SK-N-SH treated with all-trans-retinoic acid at 6 μM for 48 hours (cell line): ENCODE measurements at regions not wholly inside any gene's neighbourhood (a gene's known extent, or its start where the extent isn't known, plus 50 kb on each side); places are given as distances from the start of the nearest gene placed in this dataset.

Experiments
- ATAC-seq: fragments of 200-7000 bp; cut with Tn5 transposase; 3 replicates; pipeline ENCODE4 v1.9.1; 2020; ENCODE audit warnings: mild to moderate bottlenecking, moderate library complexity
- ARNTL ChIP-seq: fragments of 450-650 bp; formaldehyde crosslinking; IDR thresholded peaks from 2 replicates; pipeline ENCODE4 v1.5.0; 2020; ENCODE audit warnings: low read depth, mild to moderate bottlenecking, moderate library complexity, borderline replicate concordance
- BACH2 ChIP-seq: fragments of 250-450 bp; sonication (Bioruptor Pico); IDR thresholded peaks from 2 replicates; pipeline ENCODE4 v1.9.0; 2021; ENCODE audit warnings: mild to moderate bottlenecking, borderline replicate concordance
- CSDC2 ChIP-seq: fragments of 250-450 bp; sonication (Bioruptor Pico); IDR thresholded peaks from 2 replicates; pipeline ENCODE4 v1.5.0; 2020; ENCODE audit warnings: mild to moderate bottlenecking, moderate library complexity
- ESRRG ChIP-seq: fragments of 250-450 bp; sonication (Bioruptor Pico); IDR thresholded peaks from 2 replicates; pipeline ENCODE4 v1.6.1; 2021; ENCODE audit warnings: mild to moderate bottlenecking
- GLIS3 ChIP-seq: fragments of 250-450 bp; sonication (Bioruptor Pico); IDR thresholded peaks from 2 replicates; pipeline ENCODE4 v1.5.0; 2020; ENCODE audit warnings: mild to moderate bottlenecking, moderate library complexity
- OSR1 ChIP-seq: fragments of 250-450 bp; sonication (Bioruptor Pico); IDR thresholded peaks from 2 replicates; pipeline ENCODE4 v1.8.0; 2022; ENCODE audit warnings: moderate library complexity, mild to moderate bottlenecking, inconsistent platforms
- PPARA ChIP-seq: fragments of 250-450 bp; sonication (Bioruptor Pico); IDR thresholded peaks from 2 replicates; pipeline ENCODE4 v1.5.0; 2020; ENCODE audit warnings: mild to moderate bottlenecking, borderline replicate concordance
- RARB ChIP-seq: fragments of 250-450 bp; sonication (Bioruptor Pico); IDR thresholded peaks from 2 replicates; pipeline ENCODE4 v1.8.0; 2021; ENCODE audit warnings: mild to moderate bottlenecking, moderate library complexity
- SNAI2 ChIP-seq: fragments of 250-450 bp; sonication (Bioruptor Pico); IDR thresholded peaks from 2 replicates; pipeline ENCODE4 v1.5.0; 2020; ENCODE audit warnings: mild to moderate bottlenecking, moderate library complexity
- TCF4 ChIP-seq: fragments of 250-450 bp; sonication (Bioruptor Pico); IDR thresholded peaks from 2 replicates; pipeline ENCODE4 v1.8.0; 2021; ENCODE audit warnings: mild to moderate bottlenecking, moderate library complexity, borderline replicate concordance
- TOX ChIP-seq: fragments of 250-450 bp; sonication (Bioruptor Pico); IDR thresholded peaks from 2 replicates; pipeline ENCODE4 v1.8.0; 2021; ENCODE audit warnings: mild to moderate bottlenecking, moderate library complexity, borderline replicate concordance
- ZC3H10 ChIP-seq: fragments of 250-450 bp; sonication (Bioruptor Pico); IDR thresholded peaks from 2 replicates; pipeline ENCODE4 v1.5.1; 2021; ENCODE audit warnings: mild to moderate bottlenecking, moderate library complexity
- ZFP3 ChIP-seq: fragments of 250-450 bp; sonication (Bioruptor Pico); IDR thresholded peaks from 2 replicates; pipeline ENCODE4 v1.5.0; 2020; ENCODE audit warnings: mild to moderate bottlenecking, moderate library complexity
- ZFP30 ChIP-seq: fragments of 450-650 bp; formaldehyde crosslinking; IDR thresholded peaks from 2 replicates; pipeline ENCODE4 v1.5.0; 2022; ENCODE audit warnings: mild to moderate bottlenecking, moderate library complexity
- ZNF565 ChIP-seq: fragments of 450-650 bp; formaldehyde crosslinking; conservative IDR thresholded peaks from 2 replicates; pipeline ENCODE4 v1.5.0; 2020; ENCODE audit warnings: low read depth, mild to moderate bottlenecking, moderate library complexity
- ZNF70 ChIP-seq: fragments of 450-650 bp; formaldehyde crosslinking; IDR thresholded peaks from 2 replicates; pipeline ENCODE4 v1.5.0; 2020; ENCODE audit warnings: mild to moderate bottlenecking, moderate library complexity
- TF ChIP-seq, protein P1 (sequence below): fragments of 250-450 bp; sonication (Bioruptor Pico); IDR thresholded peaks from 2 replicates; pipeline ENCODE4 v1.5.1; 2020; ENCODE audit warnings: low read depth, mild to moderate bottlenecking, moderate library complexity
- TF ChIP-seq, protein P2 (sequence below): fragments of 250-450 bp; sonication (Bioruptor Pico); IDR thresholded peaks from 2 replicates; pipeline ENCODE4 v1.8.0; 2021; ENCODE audit warnings: low read depth, mild to moderate bottlenecking, moderate library complexity, borderline replicate concordance
- TF ChIP-seq, protein P3 (sequence below): fragments of 250-450 bp; sonication (Bioruptor Pico); IDR thresholded peaks from 2 replicates; pipeline ENCODE4 v1.8.0; 2020; ENCODE audit warnings: mild to moderate bottlenecking, moderate library complexity, borderline replicate concordance
- TF ChIP-seq, protein P4 (sequence below): fragments of 250-450 bp; sonication (Bioruptor Pico); IDR thresholded peaks from 2 replicates; pipeline ENCODE4 v1.5.1; 2021; ENCODE audit warnings: mild to moderate bottlenecking, moderate library complexity

DNA sequence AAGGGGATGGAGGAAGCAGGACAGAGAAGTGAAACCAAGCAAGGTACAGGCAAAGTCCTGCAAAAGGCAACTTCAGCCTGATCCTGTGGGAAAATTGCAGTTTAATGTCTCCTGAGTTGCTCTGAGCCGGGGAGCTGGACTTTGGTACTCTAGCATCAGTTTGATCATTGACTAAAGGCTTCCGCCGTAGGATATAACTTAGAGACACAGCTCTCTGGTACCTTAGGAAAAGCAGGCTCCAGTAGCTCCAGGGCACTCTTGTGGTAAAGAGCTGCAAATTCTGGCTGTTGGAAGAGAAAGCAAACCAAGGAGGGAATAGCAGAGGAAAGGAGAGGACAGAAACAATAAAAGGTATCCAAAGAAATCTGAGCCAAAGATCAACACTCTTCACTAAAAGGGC is 521.1 kb downstream of the PLOD2 start:
- no peak for TF ChIP-seq BACH2 (CRISPR knock-in tag)
- no peak for TF ChIP-seq ZC3H10 (CRISPR knock-in tag)
- TF ChIP-seq ZFP3, result no peak
- TF ChIP-seq ZNF70 (CRISPR knock-in tag), result no peak
- no peak for ATAC-seq

DNA sequence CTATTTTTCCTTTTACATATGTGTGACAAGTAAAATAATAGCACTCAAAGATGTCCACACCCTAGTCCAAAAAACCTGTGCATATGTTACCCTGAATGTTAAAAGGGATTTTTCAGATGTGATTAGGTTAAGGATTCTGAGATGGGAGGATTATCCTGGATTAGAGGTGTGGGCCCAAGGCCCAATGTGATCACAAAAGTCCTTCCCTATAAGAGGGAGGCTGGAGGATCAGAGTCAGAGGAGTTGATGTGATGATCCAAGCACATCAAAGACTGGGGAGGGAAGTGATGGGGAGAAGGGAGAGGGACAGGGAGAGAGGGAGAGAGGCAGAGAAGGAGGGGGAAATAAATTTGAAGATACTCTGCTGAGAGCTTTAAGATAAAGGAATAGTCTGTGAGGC is 512.6 kb downstream of the PLOD2 start:
- TF ChIP-seq ARNTL (CRISPR knock-in tag) (no peak), TCF4 (no peak), ZFP3 (no peak), PPARA (CRISPR knock-in tag) (no peak), ZNF565 (CRISPR knock-in tag) (no peak), OSR1 (CRISPR knock-in tag) (no peak), RARB (CRISPR knock-in tag) (no peak), GLIS3 (no peak), TOX (CRISPR knock-in tag) (no peak), ESRRG (no peak), ZC3H10 (CRISPR knock-in tag) (no peak), ZNF70 (CRISPR knock-in tag) (no peak), CSDC2 (CRISPR knock-in tag) (no peak), ZFP30 (CRISPR knock-in tag) (no peak), BACH2 (CRISPR knock-in tag) (no peak)
- TF ChIP-seq, protein P1, sequence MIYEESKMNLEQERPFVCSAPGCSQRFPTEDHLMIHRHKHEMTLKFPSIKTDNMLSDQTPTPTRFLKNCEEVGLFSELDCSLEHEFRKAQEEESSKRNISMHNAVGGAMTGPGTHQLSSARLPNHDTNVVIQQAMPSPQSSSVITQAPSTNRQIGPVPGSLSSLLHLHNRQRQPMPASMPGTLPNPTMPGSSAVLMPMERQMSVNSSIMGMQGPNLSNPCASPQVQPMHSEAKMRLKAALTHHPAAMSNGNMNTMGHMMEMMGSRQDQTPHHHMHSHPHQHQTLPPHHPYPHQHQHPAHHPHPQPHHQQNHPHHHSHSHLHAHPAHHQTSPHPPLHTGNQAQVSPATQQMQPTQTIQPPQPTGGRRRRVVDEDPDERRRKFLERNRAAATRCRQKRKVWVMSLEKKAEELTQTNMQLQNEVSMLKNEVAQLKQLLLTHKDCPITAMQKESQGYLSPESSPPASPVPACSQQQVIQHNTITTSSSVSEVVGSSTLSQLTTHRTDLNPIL, result no peak
- TF ChIP-seq, protein P2, sequence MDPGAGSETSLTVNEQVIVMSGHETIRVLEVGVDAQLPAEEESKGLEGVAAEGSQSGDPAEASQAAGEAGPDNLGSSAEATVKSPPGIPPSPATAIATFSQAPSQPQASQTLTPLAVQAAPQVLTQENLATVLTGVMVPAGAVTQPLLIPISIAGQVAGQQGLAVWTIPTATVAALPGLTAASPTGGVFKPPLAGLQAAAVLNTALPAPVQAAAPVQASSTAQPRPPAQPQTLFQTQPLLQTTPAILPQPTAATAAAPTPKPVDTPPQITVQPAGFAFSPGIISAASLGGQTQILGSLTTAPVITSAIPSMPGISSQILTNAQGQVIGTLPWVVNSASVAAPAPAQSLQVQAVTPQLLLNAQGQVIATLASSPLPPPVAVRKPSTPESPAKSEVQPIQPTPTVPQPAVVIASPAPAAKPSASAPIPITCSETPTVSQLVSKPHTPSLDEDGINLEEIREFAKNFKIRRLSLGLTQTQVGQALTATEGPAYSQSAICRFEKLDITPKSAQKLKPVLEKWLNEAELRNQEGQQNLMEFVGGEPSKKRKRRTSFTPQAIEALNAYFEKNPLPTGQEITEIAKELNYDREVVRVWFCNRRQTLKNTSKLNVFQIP (CRISPR knock-in tag), result no peak
- TF ChIP-seq, protein P3, sequence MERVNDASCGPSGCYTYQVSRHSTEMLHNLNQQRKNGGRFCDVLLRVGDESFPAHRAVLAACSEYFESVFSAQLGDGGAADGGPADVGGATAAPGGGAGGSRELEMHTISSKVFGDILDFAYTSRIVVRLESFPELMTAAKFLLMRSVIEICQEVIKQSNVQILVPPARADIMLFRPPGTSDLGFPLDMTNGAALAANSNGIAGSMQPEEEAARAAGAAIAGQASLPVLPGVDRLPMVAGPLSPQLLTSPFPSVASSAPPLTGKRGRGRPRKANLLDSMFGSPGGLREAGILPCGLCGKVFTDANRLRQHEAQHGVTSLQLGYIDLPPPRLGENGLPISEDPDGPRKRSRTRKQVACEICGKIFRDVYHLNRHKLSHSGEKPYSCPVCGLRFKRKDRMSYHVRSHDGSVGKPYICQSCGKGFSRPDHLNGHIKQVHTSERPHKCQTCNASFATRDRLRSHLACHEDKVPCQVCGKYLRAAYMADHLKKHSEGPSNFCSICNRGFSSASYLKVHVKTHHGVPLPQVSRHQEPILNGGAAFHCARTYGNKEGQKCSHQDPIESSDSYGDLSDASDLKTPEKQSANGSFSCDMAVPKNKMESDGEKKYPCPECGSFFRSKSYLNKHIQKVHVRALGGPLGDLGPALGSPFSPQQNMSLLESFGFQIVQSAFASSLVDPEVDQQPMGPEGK (CRISPR knock-in tag), result no peak
- ATAC-seq, result no peak

DNA sequence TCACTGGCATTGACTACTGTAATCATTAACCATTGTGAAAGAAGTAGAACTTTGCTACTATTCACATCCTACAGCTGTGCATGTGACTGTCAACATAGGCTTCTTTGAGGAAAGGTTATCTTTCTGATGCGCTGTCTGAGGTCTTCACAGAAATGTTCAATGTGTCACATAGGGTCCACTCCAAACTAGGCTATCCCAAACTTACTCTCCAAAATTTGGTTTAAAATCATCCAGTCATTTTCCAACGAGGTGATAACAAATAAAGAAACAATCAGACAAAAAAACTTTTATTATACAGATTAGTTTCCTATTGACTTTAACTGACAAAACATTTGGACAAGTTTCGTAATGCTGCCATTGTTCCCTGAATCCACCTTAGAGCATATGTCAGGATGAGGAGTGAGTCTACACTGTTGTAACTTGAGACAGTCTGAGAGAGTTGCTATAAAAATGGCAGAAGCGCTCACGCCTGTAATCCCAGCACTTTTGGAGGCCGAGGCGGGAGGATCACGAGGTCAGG is 511.6 kb downstream of the PLOD2 start:
- no peak for ATAC-seq
- TF ChIP-seq, protein P3 (CRISPR knock-in tag), result no peak
- TF ChIP-seq, protein P4, sequence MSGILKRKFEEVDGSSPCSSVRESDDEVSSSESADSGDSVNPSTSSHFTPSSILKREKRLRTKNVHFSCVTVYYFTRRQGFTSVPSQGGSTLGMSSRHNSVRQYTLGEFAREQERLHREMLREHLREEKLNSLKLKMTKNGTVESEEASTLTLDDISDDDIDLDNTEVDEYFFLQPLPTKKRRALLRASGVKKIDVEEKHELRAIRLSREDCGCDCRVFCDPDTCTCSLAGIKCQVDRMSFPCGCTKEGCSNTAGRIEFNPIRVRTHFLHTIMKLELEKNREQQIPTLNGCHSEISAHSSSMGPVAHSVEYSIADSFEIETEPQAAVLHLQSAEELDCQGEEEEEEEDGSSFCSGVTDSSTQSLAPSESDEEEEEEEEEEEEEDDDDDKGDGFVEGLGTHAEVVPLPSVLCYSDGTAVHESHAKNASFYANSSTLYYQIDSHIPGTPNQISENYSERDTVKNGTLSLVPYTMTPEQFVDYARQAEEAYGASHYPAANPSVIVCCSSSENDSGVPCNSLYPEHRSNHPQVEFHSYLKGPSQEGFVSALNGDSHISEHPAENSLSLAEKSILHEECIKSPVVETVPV (CRISPR knock-in tag), result no peak
- TF ChIP-seq ZFP3, result no peak
- TF ChIP-seq ZNF565 (CRISPR knock-in tag), result no peak
- TF ChIP-seq RARB (CRISPR knock-in tag), result no peak
- no peak for TF ChIP-seq OSR1 (CRISPR knock-in tag)

DNA sequence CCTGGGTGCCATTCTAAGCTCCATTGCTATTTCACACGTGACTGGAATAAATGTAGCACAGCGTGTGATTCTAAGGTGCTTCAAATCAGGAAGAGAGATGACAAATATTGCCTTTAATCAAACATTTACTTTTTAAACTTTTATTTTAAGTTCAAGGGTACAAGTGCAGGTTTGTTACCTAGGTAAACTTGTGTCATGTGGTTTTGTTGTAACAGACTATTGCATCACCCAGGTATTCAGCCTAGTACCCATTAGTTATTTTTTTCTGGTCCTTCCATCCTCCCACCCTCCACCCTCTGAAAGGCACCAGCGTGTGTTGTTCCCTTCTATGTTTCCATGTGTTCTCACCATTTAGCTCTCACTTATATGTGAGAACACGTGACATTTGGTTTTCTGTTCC is 510.8 kb downstream of the PLOD2 start:
- no peak for ATAC-seq
- no peak for TF ChIP-seq RARB (CRISPR knock-in tag)
- TF ChIP-seq OSR1 (CRISPR knock-in tag), result no peak
- TF ChIP-seq, protein P2 (CRISPR knock-in tag), result no peak
- no peak for TF ChIP-seq CSDC2 (CRISPR knock-in tag)
- TF ChIP-seq, protein P3 (CRISPR knock-in tag), result no peak
- TF ChIP-seq ZNF565 (CRISPR knock-in tag), result no peak
- no peak for TF ChIP-seq ZNF70 (CRISPR knock-in tag)
- TF ChIP-seq, protein P4 (CRISPR knock-in tag), result no peak
- no peak for TF ChIP-seq ZC3H10 (CRISPR knock-in tag)
- TF ChIP-seq ZFP30 (CRISPR knock-in tag), result no peak
- TF ChIP-seq TOX (CRISPR knock-in tag), result no peak
- no peak for TF ChIP-seq ESRRG
- no peak for TF ChIP-seq BACH2 (CRISPR knock-in tag)
- no peak for TF ChIP-seq SNAI2 (CRISPR knock-in tag)
- TF ChIP-seq PPARA (CRISPR knock-in tag), result no peak
- TF ChIP-seq ZFP3, result no peak
- no peak for TF ChIP-seq GLIS3
